HG02759 (cell line): ENCODE measurements at regions not wholly inside any gene's neighbourhood (a gene's known extent, or its start where the extent isn't known, plus 50 kb on each side); places are given as distances from the start of the nearest gene placed in this dataset.
"Not testable (repeated sequence)": the region's sequence is repeated elsewhere in the genome, so short reads cannot be mapped to it uniquely, and the experiment has no call there.

ENCODE experiments used
- ATAC-seq: cut with Tn5 transposase; IDR thresholded peaks from one replicate; pipeline ENCODE4 v1.9.1; 2021; ENCODE audit warnings: mild to moderate bottlenecking, moderate library complexity; ENCODE audit not compliant: unreplicated experiment

DNA sequence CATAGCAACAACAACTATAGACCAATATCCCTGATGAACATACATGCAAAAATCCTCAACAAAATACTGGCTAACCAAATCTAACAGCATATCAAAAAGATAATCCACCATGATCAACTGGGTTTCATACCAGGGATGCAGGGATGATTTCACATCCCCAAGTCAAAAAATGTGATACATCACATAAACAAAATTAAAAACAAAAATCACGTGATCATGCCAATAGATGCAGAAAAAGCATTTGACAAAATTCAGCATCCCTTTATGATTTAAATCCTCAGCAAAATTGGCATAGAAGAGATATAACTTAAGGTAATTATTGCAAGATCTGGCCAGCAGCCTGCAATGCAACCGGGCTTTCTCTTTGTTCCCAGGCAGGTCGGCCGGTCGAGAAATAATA is 735.1 kb upstream of the SGO1 start:
- not testable (repeated sequence) for ATAC-seq

DNA sequence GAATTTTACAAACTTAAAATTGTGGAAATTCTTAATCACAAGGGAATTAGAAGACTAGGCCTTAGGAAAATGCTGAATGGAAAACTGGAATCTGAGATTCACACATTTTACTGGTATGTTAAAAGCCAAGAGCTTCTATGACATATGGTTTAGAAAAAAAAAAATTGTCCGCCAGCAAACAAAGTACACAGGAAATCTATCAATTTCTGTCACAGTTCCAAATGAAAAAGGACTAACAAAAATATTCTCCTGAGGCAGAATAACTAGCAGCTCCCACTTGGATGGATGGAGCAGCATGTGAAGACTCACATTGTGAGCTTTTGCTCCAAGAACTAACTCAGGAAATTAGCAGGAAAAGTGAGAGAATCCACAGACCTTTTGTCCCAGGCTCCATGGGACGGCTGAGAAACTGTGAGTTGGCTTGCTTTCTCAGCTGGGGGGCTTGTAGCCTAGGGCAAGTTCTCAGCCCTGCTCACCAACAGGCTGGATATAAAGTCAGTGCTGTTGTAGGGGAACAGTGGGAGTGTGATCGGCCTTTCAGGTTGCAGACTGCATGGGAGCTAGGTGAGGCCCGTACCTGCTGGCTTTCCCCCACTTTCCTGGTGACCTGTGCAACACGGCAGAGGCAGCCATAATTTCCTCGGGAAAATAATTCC is 731.1 kb upstream of the SGO1 start:
- ATAC-seq: no peak

DNA sequence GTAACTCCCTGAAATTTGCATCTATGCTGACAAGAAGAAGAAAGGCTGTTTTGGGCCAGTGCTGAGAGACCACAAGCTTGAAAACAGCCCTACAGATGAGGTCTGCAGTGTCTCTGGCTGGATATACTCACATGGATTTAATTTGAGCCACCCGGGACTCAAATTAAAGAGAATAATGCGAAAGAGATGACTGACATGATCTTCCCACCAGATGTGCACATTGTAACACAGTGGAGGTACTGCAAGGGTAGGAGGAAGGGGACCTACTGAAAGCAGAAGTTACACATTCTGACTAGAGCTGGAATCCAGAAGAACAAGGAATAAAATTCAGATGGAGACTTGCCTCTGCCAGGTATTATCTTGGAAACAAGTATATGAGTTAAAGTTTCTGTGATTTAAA is 728.3 kb upstream of the SGO1 start:
- no peak for ATAC-seq

DNA sequence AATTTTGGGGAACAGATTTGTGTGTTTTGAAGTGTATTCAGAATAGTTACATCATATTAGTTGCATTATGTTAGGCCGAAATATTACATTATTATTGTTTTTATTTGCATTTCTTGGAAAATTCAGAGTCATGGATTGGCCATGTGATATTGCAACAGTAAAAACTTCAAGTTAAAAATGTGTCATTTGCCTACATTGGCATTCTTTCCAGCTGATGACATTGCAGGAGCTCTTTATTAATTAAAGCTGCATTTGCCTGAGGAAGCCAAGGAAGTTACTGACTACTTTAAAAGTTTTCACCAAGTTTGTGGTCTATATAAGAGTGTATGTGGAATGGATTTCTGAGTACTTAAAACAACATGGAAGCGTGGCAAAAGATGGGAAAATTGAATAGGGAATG is 726.4 kb upstream of the SGO1 start:
- ATAC-seq: no peak

DNA sequence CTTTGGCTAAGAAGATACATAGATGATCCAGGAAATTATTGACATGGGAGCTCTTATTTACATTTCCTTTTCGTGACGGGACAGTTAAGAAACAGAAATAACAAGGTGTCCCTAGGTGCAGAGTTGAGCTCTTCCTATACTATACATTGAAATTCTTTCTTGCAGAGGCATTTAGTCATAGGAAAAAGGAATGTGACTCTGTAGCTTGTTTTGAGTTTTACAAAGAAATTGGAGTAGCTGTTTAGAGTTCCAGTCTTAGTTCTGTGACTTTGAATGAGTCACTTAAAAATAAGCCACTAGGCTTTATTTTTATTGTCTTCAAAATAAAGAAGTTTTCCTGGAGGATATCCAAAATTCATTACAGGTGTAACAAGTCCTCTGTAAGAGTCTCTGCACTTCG is 723.5 kb upstream of the SGO1 start:
- no peak for ATAC-seq

DNA sequence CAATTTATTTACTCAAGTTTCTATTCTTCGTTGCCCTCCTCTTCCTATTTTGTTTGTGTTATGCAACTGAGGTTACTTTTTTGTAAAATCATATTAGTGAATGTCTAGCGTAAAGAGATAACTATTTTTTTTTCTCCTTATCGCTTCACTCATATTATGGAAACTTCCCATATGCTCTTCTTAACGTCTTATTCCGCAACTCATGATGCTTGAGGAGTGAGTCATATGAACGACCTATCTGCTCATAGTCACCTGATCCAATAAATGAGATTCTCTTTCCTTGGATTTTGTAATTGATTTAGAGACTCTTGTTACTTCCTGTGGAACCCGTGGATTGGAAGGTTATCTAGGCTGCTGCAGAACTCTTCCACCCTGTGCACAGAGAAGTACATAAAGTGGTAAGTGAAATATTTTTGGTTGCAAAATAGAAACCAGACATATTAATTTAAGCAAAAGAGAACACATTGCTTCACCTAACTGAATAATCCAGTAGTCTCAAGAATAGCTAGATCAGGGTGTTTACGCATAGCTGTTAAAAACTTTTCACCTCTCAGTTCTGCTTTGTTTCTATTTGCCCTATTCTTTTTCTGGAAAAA is 719.3 kb upstream of the SGO1 start:
- no peak for ATAC-seq

DNA sequence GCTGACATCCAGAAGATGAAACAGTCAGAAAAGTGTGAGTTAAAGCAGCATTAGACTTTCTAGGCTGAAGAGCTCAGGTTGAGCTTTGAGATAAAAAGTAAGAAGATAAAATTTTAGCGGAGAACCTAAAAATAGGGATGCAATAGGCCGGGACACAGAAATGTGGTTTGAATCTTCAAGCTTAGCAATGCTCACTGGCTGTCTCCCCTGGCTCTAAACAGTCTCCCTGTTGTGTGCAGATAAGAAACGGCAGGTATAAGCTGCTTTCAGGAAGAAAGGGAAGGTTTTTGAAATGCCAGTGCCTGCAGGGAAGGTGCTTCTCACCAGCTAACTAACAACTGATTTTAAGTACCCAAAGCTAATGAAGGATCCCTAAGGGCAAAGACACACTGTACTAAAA is 718.7 kb upstream of the SGO1 start:
- ATAC-seq: no peak

DNA sequence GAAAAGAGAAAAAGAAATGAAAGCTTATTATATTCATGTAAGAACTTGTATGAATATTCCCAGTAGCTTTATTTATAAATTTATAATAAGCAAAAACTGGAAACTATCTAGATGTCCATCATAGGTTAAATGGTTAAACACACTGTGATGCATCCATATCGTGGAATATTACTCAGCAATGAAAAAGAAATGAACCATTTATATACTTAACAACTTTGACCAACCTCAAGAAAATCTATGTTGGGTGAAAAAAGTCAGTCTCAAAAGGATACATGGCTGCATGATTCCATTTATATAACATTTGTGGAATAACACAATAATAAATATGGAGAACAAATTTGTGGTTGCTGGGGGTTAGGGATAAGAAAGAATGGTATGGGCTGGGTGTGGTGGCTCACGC is 713.0 kb upstream of the SGO1 start:
- ATAC-seq: no peak

DNA sequence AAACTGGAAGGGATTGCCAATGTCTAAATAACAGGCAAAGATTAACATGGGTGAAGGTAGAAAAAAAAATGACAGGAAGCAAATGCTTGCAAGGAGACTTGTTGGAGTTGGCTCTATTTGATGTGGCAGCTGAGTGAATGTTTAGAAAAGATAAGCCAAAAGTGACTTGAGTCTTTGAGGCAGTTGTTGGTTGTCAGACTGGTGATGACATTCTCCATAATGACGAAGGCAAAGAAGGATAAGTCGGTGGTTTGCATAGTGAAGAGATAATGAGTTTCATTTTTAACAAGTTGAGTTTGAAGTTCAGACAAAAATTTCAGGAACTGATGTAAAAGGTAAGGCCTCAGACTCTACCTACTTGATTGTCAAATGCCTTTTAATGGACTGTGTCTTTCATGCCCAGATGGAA is 704.1 kb upstream of the SGO1 start:
- ATAC-seq: no peak

DNA sequence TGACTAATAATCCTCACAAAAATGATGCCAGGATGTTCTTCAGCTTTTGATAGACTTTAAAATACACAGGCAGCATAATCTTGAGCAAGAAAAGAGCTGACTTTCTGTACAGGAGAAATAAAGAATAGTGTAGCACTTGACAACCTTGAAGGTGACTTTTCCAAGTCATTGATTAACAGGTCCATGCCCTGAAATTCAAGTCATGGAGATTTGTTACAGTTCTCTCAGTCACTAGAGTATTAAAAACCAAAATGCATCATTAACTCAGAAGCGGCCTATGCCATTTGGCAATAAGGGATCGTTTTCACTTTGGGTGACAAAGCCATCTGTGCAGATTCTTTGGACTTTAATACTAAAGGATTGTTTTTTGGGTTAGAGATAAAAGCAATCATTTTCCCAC is 692.7 kb upstream of the SGO1 start:
- ATAC-seq: no peak

DNA sequence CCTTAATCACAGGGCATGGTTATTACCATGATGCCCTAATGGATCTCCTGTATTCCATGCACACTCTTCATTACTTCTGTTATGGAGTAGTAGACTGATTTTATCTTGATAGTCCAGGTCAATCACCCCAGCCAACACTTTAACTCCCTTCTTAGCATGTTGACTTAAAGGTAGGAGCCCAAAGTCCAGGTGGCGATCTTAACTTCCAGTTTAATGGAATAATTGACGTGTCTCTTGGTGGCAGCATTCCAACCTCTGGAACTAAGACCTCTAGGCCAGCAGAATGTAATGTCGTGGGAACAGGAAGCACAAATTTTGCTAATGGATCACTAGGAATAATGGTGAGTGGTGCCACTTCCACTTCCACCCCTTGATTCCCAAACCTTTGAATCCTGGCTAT is 687.2 kb upstream of the SGO1 start:
- ATAC-seq: no peak

DNA sequence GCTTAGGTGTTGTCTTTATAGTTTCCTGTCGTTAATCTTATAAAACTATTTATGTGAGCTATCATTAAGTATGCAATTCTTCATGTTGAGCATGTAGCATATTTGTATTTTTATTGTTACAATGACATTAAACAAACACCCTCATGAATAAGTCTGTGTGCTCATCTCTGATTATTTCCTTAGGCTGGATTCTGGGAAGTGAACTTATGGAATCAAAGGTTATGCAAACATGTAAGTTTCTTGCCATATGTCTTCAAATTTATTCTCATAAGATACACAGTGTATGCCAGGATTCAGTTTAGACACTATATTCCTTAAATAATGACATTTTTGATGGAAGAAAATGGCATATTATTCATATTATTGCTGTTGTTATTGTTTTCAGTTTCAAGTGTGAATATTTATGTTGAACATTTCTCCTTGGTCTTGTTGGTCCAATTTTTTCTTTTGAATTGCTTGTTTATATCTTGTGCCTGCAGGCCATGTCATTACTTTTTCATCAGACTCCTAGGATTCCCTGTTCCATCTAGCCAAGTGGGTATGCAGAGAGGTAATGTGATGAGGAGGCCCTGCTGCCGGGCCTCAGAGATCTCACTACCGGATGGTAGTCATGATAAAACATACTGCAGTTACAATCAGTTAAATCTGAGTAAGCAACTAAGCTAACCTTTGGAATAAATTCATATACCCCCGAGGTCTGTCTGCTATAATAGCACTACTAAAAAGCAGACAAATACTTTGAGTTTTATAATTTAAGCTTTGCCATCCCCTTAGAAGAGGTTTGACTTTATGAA is 684.3 kb upstream of the SGO1 start:
- ATAC-seq: no peak

DNA sequence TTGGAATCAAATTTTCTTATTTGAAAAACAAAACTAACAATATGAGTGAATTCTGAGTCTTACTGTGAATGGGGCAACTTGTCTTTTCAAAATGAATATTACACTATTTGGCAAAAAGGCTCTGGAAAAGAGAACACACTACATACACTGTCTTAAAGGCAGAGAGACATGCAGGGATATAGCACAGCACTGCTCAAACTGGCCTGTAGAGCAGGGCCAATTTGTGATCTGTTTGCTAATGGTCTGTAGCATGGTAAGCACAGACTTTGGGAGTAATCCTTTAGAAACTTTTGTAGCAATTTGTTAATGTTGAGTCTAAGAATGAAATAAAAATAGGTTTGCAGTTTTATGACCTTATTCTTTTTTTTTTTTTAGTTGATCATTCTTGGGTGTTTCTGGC is 679.8 kb upstream of the SGO1 start:
- ATAC-seq: no peak

DNA sequence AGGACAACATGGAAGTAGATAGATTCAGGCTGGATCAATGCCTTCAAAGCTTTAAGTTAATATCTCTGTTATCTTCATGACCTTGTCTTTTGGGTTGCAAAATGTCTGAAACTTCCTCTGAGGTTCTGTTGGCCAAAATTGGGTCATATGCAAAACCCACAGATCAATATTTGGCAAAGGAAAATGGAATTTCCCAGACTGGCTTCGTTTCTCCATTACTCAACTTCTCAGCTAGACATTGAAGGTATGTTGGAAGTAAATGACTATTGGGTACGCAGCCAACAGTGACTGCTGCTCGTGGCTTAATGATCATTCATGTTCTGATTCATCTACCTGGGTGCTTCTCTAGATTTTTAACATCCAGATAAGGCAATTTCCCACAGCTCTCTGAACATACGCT is 675.4 kb upstream of the SGO1 start:
- ATAC-seq: no peak

DNA sequence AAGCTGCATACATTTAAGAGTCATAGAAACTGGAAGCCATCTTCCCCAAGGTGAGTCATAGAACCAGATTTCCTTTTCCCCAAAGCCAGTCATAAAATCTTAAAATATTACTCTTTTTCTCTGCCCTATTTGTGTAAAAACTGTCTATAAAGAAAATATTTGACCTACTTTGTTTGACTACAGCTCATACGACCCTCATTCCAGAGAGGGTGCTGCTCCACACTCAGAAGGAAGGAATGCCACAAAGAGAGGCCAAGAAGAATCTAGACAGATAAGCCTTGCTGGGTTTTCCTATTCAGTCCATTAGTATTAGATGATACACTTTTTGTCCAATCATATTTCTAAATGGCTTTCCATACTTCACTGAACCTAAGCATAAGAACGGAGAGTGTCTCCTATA is 671.6 kb upstream of the SGO1 start:
- ATAC-seq: no peak

DNA sequence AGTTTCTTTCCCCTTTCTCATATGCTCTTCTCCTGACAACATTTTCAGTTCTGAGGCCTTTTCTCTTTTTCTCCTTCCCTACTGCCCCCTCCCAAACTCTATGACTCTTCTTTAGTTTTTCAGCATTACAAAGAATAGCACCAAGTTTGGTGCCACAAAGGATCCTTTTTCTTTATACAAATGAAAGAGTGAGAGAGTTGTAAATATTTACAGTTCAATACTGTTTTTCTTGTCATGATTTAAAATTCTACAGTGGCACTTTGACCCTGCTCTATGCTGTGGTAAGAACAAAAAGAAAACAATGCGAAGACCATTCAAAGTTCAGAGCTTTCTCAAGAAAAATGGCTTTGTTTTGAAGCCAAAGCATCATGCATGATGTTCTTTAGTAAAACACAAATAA is 667.9 kb upstream of the SGO1 start:
- no peak for ATAC-seq

DNA sequence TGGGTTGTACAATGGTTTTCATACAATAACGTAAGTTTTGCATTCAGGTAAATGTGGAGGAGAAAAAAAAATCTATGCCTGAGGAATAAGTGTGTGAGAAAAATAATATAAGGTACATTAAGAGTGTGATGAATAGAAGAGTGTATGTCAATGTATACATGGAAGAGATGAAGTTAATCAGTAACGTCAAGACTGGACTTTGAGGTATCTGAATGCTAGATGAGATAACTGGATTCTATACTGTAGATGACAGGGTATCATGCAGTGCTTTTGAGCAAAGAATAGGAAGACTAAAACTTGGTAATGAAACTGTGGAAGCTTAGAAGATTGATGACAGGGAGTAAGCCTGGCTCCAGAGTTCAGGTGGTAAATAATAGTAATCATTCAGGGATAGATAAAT is 666.7 kb upstream of the SGO1 start:
- no peak for ATAC-seq

DNA sequence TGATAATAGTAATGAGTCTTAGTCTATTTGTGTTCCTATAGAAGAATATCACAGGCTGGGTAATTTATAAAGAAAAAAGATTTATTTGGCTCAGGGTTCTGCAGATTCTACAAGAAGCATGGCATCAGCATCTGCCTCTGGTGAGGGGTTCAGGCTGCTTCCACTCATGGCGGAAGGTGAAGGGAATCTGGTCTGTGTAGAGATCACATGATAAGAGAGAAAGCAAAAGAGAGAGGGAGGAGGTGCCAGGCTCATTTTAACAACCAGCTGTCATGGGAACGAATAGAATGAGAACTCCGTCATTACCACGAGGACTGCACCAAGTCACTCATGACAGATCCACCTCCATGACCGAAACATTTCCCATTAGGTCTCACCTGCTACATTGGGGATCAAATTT is 664.0 kb upstream of the SGO1 start:
- ATAC-seq: no peak

DNA sequence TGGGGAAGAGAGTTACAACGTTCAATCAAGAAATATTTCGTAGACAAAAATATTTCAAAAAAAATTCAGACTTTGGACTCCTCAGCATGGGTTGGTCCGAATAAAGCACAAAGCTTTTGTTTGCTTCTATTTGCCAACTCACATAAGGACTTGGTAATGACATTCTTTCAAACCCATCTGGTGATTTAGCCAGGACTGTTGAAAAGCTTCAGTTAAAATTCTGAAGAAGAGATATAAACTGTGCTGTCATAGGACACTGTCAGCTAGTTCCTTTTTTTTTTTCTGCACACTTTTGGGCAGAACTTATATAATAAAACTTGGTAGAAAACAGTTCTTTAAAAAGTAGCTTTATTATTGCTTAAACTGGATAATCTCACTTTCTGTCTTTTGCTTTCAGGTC is 660.8 kb upstream of the SGO1 start:
- ATAC-seq: no peak

DNA sequence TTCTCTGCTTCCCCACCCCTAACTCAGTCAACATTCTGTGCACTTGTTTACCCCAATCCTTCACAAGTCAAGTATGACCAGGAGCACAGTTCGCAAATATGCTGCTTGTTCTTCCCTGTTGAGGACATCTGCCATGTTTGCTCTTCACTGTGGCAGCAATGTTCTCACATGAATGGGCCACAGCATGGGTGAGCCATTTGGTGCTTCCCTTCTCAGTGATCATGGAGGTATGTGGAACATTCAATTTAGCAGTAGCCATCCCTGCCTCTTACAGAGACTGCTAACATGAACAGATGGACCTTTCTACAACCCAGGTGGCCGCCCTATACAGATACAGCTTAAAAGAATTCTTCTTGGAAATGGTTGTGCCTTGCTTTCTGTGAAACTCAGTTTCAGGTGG is 660.1 kb upstream of the SGO1 start:
- no peak for ATAC-seq

DNA sequence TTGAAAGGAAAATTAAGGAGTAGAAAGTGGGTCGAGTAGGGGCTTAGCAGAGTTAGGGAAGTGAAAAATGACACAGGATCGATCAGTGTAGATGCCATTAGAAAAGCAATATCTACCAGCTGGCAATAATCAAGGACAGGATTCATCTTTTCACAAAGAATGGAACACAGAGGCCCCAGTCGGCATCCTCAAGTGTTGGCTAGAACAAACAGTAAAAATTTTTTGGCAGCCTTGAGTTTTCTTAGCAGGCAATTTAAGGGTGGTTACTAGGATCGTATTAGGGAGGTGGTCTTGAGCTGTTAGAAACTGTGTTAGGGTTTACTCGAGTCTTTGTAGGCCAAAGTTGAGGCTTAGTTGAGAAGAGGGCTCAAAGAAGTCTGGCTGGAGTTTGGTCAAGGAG is 658.8 kb upstream of the SGO1 start:
- ATAC-seq: no peak
